ENCODE measurements at regions not wholly inside any gene's neighbourhood (a gene's known extent, or its start where the extent isn't known, plus 50 kb on each side); places are given as distances from the start of the nearest gene placed in this dataset.
"Not testable (repeated sequence)": the region's sequence is repeated elsewhere in the genome, so short reads cannot be mapped to it uniquely, and the experiment has no call there.

DNA sequence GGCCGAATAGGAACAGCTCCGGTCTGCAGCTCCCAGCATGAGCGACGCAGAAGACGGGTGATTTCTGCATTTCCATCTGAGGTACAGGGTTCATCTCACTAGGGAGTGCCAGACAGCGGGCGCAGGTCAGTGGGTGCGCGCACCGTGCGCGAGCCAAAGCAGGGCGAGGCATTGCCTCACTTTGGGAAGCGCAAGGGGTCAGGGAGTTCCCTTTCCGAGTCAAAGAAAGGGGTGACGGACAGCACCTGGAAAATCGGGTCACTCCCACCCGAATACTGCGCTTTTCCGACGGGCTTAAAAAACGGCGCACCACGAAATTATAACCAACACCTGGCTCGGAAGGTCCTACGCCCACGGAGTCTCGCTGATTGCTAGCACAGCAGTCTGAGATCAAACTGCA lies 386.8 kb upstream of the SPHKAP start:
- TF ChIP-seq, protein P1, sequence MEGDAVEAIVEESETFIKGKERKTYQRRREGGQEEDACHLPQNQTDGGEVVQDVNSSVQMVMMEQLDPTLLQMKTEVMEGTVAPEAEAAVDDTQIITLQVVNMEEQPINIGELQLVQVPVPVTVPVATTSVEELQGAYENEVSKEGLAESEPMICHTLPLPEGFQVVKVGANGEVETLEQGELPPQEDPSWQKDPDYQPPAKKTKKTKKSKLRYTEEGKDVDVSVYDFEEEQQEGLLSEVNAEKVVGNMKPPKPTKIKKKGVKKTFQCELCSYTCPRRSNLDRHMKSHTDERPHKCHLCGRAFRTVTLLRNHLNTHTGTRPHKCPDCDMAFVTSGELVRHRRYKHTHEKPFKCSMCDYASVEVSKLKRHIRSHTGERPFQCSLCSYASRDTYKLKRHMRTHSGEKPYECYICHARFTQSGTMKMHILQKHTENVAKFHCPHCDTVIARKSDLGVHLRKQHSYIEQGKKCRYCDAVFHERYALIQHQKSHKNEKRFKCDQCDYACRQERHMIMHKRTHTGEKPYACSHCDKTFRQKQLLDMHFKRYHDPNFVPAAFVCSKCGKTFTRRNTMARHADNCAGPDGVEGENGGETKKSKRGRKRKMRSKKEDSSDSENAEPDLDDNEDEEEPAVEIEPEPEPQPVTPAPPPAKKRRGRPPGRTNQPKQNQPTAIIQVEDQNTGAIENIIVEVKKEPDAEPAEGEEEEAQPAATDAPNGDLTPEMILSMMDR (IDR thresholded peaks at IDR 0.05) = not testable (repeated sequence)
- not testable (repeated sequence) for TF ChIP-seq POLR2A (IDR thresholded peaks at IDR 0.05)
